H1 (cell line): ENCODE measurements at regions not wholly inside any gene's neighbourhood (a gene's known extent, or its start where the extent isn't known, plus 50 kb on each side); places are given as distances from the start of the nearest gene placed in this dataset.

Experiments used
- MAX ChIP-seq: IDR thresholded peaks from 2 replicates; pipeline ENCODE4 v1.6.1; 2012; ENCODE audit warnings: inconsistent platforms

- TF ChIP-seq MAX = no peak
Measured at GRCh38 chr6:44525761-44526351, 138.3 kb downstream of the CDC5L start (continued).
